ENCODE measurements at regions not wholly inside any gene's neighbourhood (a gene's known extent, or its start where the extent isn't known, plus 50 kb on each side); places are given as distances from the start of the nearest gene placed in this dataset.
"Not testable (repeated sequence)": the region's sequence is repeated elsewhere in the genome, so short reads cannot be mapped to it uniquely, and the experiment has no call there.

GRCh38 chr5:19058216-19058615 lies 929.8 kb downstream of the CDH18 start:
- no peak for DNase-seq (ENCODE audit: low spot score)

- no peak for DNase-seq (ENCODE audit: low spot score)
These were observed 923.9 kb downstream of the CDH18 start for GRCh38 chr5:19064094-19064493.

GRCh38 chr5:19067741-19068140 lies 920.3 kb downstream of the CDH18 start:
- DNase-seq (ENCODE audit: low spot score): no peak

- DNase-seq (ENCODE audit: low spot score): no peak
These were observed 889.6 kb downstream of the CDH18 start for GRCh38 chr5:19098434-19098833.

GRCh38 chr5:19099195-19099594 lies 888.8 kb downstream of the CDH18 start:
- DNase-seq (ENCODE audit: low spot score): no peak

GRCh38 chr5:19104948-19105347 lies 883.1 kb downstream of the CDH18 start:
- DNase-seq (ENCODE audit: low spot score): no peak

- DNase-seq (ENCODE audit: low spot score): no peak
These were observed 865.1 kb downstream of the CDH18 start for GRCh38 chr5:19122923-19123322.

- peak; percentile 49 for DNase-seq (ENCODE audit: low spot score)
These were observed 861.9 kb downstream of the CDH18 start for GRCh38 chr5:19125956-19126713.

- DNase-seq (ENCODE audit: low spot score): no peak
These were observed 847.7 kb downstream of the CDH18 start for GRCh38 chr5:19140276-19140675.

- DNase-seq (ENCODE audit: low spot score): not testable (repeated sequence)
These were observed 846.0 kb downstream of the CDH18 start for GRCh38 chr5:19141937-19142524.

- DNase-seq (ENCODE audit: low spot score): not testable (repeated sequence)
These were observed 845.1 kb downstream of the CDH18 start for GRCh38 chr5:19142713-19143414.

- DNase-seq (ENCODE audit: low spot score): no peak
These were observed 844.1 kb downstream of the CDH18 start for GRCh38 chr5:19143935-19144334.

- no peak for DNase-seq (ENCODE audit: low spot score)
These were observed 818.6 kb downstream of the CDH18 start for GRCh38 chr5:19169426-19169825.

- DNase-seq (ENCODE audit: low spot score): peak; percentile 99
These were observed 815.0 kb downstream of the CDH18 start for GRCh38 chr5:19172926-19173470.

- DNase-seq (ENCODE audit: low spot score): peak; percentile 89
These were observed 812.0 kb downstream of the CDH18 start for GRCh38 chr5:19175776-19176570.

- peak; percentile 68 for DNase-seq (ENCODE audit: low spot score)
These were observed 808.4 kb downstream of the CDH18 start for GRCh38 chr5:19179571-19179970.

GRCh38 chr5:19189176-19189575 lies 798.8 kb downstream of the CDH18 start:
- no peak for DNase-seq (ENCODE audit: low spot score)

GRCh38 chr5:19193631-19194030 lies 794.4 kb downstream of the CDH18 start:
- DNase-seq (ENCODE audit: low spot score): no peak

- DNase-seq (ENCODE audit: low spot score): no peak
These were observed 791.4 kb downstream of the CDH18 start for GRCh38 chr5:19196631-19197030.

- no peak for DNase-seq (ENCODE audit: low spot score)
These were observed 787.7 kb downstream of the CDH18 start for GRCh38 chr5:19200251-19200650.

- DNase-seq (ENCODE audit: low spot score): peak; percentile 44
These were observed 779.6 kb downstream of the CDH18 start for GRCh38 chr5:19208397-19208796.

GRCh38 chr5:19210886-19211285 lies 777.1 kb downstream of the CDH18 start:
- DNase-seq (ENCODE audit: low spot score): no peak
